Endodermal cell (in vitro differentiated cells): ENCODE measurements at regions not wholly inside any gene's neighbourhood (a gene's known extent, or its start where the extent isn't known, plus 50 kb on each side); places are given as distances from the start of the nearest gene placed in this dataset.

Experiments used
- DNase-seq: peaks from one replicate; pipeline ENCODE4 v3.0.0-alpha.2; 2017
- H3K27ac ChIP-seq: 2 replicates; pipeline ENCODE4 v1.5.1; 2013; ENCODE audit warnings: mild to moderate bottlenecking, low read depth, low read length, moderate library complexity
- H3K27me3 ChIP-seq: 2 replicates; pipeline ENCODE4 v1.6.1; 2013; ENCODE audit warnings: mild to moderate bottlenecking, low read length, moderate library complexity; ENCODE audit not compliant: insufficient read depth, control insufficient read depth, poor library complexity, severe bottlenecking
- H3K36me3 ChIP-seq: 2 replicates; pipeline ENCODE4 v1.7.0; 2013; ENCODE audit warnings: mild to moderate bottlenecking, low read length, moderate library complexity; ENCODE audit not compliant: control insufficient read depth, insufficient read depth
- H3K4me1 ChIP-seq: one replicate; pipeline ENCODE4 v1.7.0; 2013; ENCODE audit warnings: low read length; ENCODE audit not compliant: control insufficient read depth, insufficient read depth
- H3K4me3 ChIP-seq: 2 replicates; pipeline ENCODE4 v1.5.1; 2013; ENCODE audit warnings: mild to moderate bottlenecking, low read length, moderate library complexity
- H3K9ac ChIP-seq: 2 replicates; pipeline ENCODE4 v1.6.1; 2013; ENCODE audit warnings: mild to moderate bottlenecking, low read length, moderate library complexity; ENCODE audit not compliant: poor library complexity, severe bottlenecking; ENCODE audit errors: extremely low read depth
- H3K9me3 ChIP-seq: 2 replicates; pipeline ENCODE4 v1.6.1; 2013; ENCODE audit warnings: mild to moderate bottlenecking, low read length, moderate library complexity; ENCODE audit not compliant: control insufficient read depth
- H3K27ac Mint-ChIP-seq: 2 replicates; pipeline ENCODE4 v1.8.0; 2020; ENCODE audit warnings: mixed read lengths
- H3K27me3 Mint-ChIP-seq: 2 replicates; pipeline ENCODE4 v1.8.0; 2021; ENCODE audit warnings: mild to moderate bottlenecking, mixed read lengths; ENCODE audit not compliant: insufficient read depth
- H3K36me3 Mint-ChIP-seq: 2 replicates; pipeline ENCODE4 v1.8.0; 2020; ENCODE audit warnings: low read depth, mixed read lengths
- H3K4me1 Mint-ChIP-seq: 2 replicates; pipeline ENCODE4 v1.8.0; 2020; ENCODE audit warnings: mixed read lengths
- H3K4me3 Mint-ChIP-seq: 2 replicates; pipeline ENCODE4 v1.8.0; 2020; ENCODE audit warnings: mild to moderate bottlenecking, moderate library complexity, mixed read lengths
- H3K9me3 Mint-ChIP-seq: 2 replicates; pipeline ENCODE4 v1.8.0; 2020; ENCODE audit warnings: mild to moderate bottlenecking, mixed read lengths
- WGBS, 2 experiments: methylation state at CpG; one replicate each; pipeline versions ENCODE4 v1.1.5 to v1.1.7; 2013; ENCODE audit warnings: missing lambda C conversion rate in 2 of 2, mixed read lengths in 1 of 2; ENCODE audit not compliant: insufficient coverage in 1 of 2, insufficient read length in 1 of 2; 5-methylcytosine and 5-hydroxymethylcytosine counted together
- TF ChIP-seq, protein P1 (sequence below): fragments of 200-600 bp; sonication (generic); conservative IDR thresholded peaks from 2 replicates; pipeline ENCODE4 v1.5.0; 2021; ENCODE audit warnings: antibody characterized with exemption, mild to moderate bottlenecking

- H3K36me3 ChIP-seq = no peaks in the 10 kb centered on the region
- H3K9me3 ChIP-seq = no peaks in the 10 kb centered on the region
- peak overlapping the region; percentile 98 for H3K27ac Mint-ChIP-seq
- TF ChIP-seq, protein P1, sequence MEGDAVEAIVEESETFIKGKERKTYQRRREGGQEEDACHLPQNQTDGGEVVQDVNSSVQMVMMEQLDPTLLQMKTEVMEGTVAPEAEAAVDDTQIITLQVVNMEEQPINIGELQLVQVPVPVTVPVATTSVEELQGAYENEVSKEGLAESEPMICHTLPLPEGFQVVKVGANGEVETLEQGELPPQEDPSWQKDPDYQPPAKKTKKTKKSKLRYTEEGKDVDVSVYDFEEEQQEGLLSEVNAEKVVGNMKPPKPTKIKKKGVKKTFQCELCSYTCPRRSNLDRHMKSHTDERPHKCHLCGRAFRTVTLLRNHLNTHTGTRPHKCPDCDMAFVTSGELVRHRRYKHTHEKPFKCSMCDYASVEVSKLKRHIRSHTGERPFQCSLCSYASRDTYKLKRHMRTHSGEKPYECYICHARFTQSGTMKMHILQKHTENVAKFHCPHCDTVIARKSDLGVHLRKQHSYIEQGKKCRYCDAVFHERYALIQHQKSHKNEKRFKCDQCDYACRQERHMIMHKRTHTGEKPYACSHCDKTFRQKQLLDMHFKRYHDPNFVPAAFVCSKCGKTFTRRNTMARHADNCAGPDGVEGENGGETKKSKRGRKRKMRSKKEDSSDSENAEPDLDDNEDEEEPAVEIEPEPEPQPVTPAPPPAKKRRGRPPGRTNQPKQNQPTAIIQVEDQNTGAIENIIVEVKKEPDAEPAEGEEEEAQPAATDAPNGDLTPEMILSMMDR = no peak
- DNase-seq = peak; percentile 94
- peaks cover 25% of the 10 kb centered on the region for H3K4me1 ChIP-seq
- peak overlapping the region; percentile 28 for H3K27ac ChIP-seq
- H3K9ac ChIP-seq = peak overlapping the region; percentile 39
- peaks cover 2% of the 10 kb centered on the region for H3K36me3 Mint-ChIP-seq
- peak overlapping the region; percentile 30 for H3K4me3 Mint-ChIP-seq
- H3K9me3 Mint-ChIP-seq = peaks cover 3% of the 10 kb centered on the region
- no peaks in the 10 kb centered on the region for H3K27me3 Mint-ChIP-seq
- H3K4me3 ChIP-seq = no peak overlapping the region
- peaks cover 42% of the 10 kb centered on the region for H3K4me1 Mint-ChIP-seq
- 1 to 4% methylated on average over 3 to 4 of the region's 4 CpGs for WGBS, 2 experiments
- no peaks in the 10 kb centered on the region for H3K27me3 ChIP-seq
These were observed 102.5 kb upstream of the TJP1 start for GRCh38 chr15:29924750-29925149.

DNA sequence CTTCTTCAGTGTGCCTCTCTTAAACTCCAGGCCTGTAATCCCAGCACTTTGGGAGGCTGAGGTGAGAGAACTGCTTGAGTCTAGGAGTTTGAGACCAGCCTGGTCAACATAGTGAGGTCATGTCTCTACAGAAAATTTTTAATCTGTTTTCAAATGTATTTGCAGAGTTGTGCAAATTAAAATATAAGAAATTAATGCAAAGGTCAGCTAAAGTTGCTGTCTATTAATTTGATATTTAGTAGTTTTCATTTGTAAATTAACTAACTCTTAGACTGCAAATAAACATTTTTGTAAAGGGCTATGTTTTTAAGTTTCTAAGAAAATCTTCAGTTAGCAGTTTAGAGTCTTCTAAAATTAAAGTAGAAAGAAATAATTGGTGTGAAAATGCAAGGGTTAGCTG, 99.9 kb upstream of the TJP1 start:
- no peak for DNase-seq
- Mint-ChIP-seq H3K4me1 (peaks cover 44% of the 10 kb centered on the region), H3K4me3 (no peak overlapping the region)

DNA sequence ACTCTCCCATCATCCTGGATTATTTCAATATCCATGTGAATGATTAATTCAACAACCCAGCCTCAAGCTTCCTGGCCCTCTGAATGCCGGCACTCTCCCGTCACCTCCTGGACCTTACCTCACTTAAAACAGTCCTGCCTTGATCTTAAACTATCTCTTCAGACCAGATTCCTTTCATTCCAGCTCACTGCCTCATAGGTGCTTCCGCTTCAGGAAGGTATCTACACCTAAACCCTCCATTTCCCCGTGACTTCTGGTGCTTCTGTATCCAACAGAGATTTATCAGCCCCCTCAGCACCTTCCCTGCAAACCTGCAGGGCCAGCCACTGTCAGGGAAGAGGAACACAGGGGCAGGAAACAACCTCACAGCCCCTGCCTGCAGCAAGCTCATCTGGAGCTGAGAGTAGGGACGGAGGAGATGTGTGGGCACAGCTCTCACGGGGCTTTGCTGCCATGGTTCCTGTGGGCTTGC, 98.9 kb upstream of the TJP1 start:
- peak; percentile 90 for DNase-seq
- peak overlapping the region; percentile 93 for H3K27ac Mint-ChIP-seq
- Histone ChIP-seq H3K27ac (no peak overlapping the region), H3K9ac (peak overlapping the region; percentile 17), H3K36me3 (no peaks in the 10 kb centered on the region), H3K27me3 (no peaks in the 10 kb centered on the region), H3K4me1 (peaks cover 25% of the 10 kb centered on the region), H3K4me3 (no peak overlapping the region), H3K9me3 (no peaks in the 10 kb centered on the region)
- H3K36me3 Mint-ChIP-seq = no peaks in the 10 kb centered on the region
- 37 to 54% methylated on average over 4 to 6 of the region's 6 CpGs for WGBS, 2 experiments
- peak overlapping the region; percentile 32 for H3K4me3 Mint-ChIP-seq
- H3K27me3 Mint-ChIP-seq = no peaks in the 10 kb centered on the region
- peaks cover 44% of the 10 kb centered on the region for H3K4me1 Mint-ChIP-seq
- TF ChIP-seq, protein P1 = no peak
- no peaks in the 10 kb centered on the region for H3K9me3 Mint-ChIP-seq

More for the DNA sequence above, 99.9 kb upstream of the TJP1 start:
- no peaks in the 10 kb centered on the region for H3K27me3 ChIP-seq
- no peak overlapping the region for H3K27ac ChIP-seq
- no peak overlapping the region for H3K9ac ChIP-seq
- Mint-ChIP-seq H3K27me3 (no peaks in the 10 kb centered on the region), H3K9me3 (no peaks in the 10 kb centered on the region), H3K27ac (peak overlapping the region; percentile 93), H3K36me3 (no peaks in the 10 kb centered on the region)
- H3K9me3 ChIP-seq = no peaks in the 10 kb centered on the region
- H3K4me3 ChIP-seq = no peak overlapping the region
- TF ChIP-seq, protein P1 = no peak
- no peaks in the 10 kb centered on the region for H3K36me3 ChIP-seq
- peaks cover 25% of the 10 kb centered on the region for H3K4me1 ChIP-seq
